A549 (cell line): ENCODE measurements at regions not wholly inside any gene's neighbourhood (a gene's known extent, or its start where the extent isn't known, plus 50 kb on each side); places are given as distances from the start of the nearest gene placed in this dataset.

ENCODE experiments used
- EP300 ChIP-seq, 2 experiments: fragments of >200 bp; sonication (Bioruptor Twin); formaldehyde crosslinking; IDR thresholded peaks; 2 replicates in 1 of 2; 3 replicates in 1 of 2; pipeline ENCODE4 v1.6.1; 2016 to 2017
- SMC3 ChIP-seq: fragments of >200 bp; sonication (Bioruptor Twin); formaldehyde crosslinking; IDR thresholded peaks from 3 replicates; pipeline ENCODE4 v1.6.1; 2018; ENCODE audit warnings: inconsistent platforms
- SREBF2 ChIP-seq: fragments of 450-650 bp; IDR thresholded peaks from 2 replicates; pipeline ENCODE4 v1.6.1; 2014; ENCODE audit warnings: mild to moderate bottlenecking, moderate library complexity
- TF ChIP-seq, protein P1 (sequence below): fragments of 450-650 bp; IDR thresholded peaks from 2 replicates; pipeline ENCODE4 v1.6.1; 2014; ENCODE audit warnings: antibody characterized with exemption

DNA sequence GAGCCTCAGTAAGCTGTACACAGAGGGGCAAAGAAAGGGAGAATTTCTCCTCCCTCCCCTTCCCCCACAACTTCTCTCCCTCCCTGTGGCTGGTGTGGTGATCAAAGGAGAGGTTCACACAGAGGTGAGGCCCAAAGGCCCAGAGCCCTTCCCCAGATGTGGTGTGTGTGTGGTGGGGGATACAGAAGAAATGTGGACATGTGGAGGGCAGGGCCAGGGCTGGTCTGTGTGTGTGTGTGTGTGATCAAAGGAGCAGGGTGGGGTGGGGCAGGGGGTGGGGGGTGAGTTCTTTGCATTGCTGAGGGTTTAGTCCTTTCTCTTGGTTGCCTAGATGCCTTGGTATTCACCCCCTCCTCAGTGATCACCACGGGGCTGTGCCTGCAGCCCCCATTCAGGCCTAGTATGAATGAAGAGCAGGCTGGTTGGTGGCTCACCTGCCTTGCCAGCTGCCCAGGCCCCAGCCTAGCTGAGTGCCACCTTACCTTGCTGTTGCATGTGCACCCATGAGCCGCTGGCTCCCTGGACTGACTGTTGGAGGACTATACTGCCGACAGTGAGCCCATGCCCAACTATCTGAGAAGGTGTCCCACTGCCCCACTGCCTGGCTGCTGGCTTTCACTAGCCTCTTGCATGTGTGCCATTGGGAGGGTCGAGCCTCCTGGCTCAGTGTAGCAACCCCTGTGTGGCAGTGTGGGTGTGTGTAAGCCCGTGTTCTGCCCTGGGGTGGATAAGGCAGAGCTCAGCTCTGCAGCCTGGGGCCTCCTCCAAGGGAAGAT is 101.9 kb downstream of the EFNB1 start:
- TF ChIP-seq, protein P1, sequence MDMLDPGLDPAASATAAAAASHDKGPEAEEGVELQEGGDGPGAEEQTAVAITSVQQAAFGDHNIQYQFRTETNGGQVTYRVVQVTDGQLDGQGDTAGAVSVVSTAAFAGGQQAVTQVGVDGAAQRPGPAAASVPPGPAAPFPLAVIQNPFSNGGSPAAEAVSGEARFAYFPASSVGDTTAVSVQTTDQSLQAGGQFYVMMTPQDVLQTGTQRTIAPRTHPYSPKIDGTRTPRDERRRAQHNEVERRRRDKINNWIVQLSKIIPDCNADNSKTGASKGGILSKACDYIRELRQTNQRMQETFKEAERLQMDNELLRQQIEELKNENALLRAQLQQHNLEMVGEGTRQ: no peak
- no peak for TF ChIP-seq SMC3
- no peak for TF ChIP-seq SREBF2
- no peak for TF ChIP-seq EP300 (IDR thresholded peaks at IDR 0.05)
